GM18867 (cell line): ENCODE measurements at regions not wholly inside any gene's neighbourhood (a gene's known extent, or its start where the extent isn't known, plus 50 kb on each side); places are given as distances from the start of the nearest gene placed in this dataset.

ENCODE experiments used
- ATAC-seq: cut with Tn5 transposase; IDR thresholded peaks from one replicate; pipeline ENCODE4 v1.9.1; 2021; ENCODE audit warnings: mild to moderate bottlenecking, moderate library complexity; ENCODE audit not compliant: unreplicated experiment

- ATAC-seq: no peak
Measured at GRCh38 chr2:118525346-118525745, 322.1 kb downstream of the EN1 start.

- ATAC-seq: no peak
Measured at GRCh38 chr2:118524911-118525310, 322.5 kb downstream of the EN1 start.

- ATAC-seq: peak; percentile 34
Measured at GRCh38 chr2:118523761-118524160, 323.7 kb downstream of the EN1 start.

DNA sequence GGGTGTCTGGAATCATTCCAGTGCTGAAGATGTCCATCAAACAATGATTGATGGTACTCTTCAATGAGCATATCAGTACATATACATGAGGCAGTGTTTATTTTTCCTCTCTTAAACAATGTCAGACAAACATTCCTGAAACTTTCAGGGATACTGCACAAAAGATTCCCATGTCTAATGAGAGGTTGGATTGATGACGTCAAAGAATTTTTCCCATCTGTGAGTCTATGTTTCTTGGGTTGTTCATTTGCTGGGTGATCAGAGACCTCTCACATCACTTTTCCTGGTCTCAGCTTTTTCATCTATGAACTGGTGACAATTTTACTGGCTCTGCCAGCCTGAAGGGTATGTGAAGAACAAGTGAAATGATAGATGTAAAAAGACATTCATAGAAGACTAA, 325.5 kb downstream of the EN1 start:
- ATAC-seq: no peak

GRCh38 chr2:118521272-118521671, 326.2 kb downstream of the EN1 start:
- no peak for ATAC-seq

DNA sequence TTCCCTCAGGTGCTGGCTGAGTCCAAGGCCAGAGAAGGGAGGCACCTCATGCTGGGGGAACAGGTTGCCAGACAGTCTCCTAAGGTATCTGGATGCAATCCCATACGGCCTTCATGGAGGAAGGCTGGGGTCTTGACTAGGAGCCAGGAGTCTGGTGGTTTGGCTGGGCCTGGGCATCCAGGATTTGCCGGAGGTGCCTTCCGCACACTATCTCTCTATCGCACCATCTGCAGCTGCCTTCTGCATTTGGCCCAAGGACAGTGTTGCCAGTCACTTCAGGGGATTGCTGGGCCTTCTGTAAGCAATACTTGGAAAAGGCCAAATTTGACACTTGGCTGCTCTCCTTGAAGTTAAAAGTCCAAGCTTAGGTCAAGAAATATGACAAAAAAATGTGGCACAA, 327.2 kb downstream of the EN1 start:
- no peak for ATAC-seq

- ATAC-seq: no peak
Measured at GRCh38 chr2:118519511-118519910, 327.9 kb downstream of the EN1 start.

DNA sequence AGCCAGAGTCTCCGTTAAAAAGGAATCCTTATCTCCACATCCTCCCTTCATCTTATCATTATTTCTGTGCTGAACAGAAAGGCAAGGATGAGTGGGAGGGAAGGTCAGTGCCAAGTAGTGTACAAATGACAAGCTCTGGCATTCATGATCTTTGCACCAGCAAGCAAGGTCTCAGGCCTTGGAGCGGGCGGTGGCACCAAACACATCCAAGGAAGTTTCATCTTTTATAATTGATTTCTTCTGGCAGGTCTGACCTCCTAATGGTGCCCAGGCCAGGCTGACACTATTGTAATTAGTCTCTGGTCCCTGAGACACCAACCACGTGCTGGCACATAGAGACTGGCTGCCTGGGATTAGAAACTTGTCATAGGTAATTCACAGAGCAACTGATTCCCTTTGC, 336.6 kb downstream of the EN1 start:
- no peak for ATAC-seq

GRCh38 chr2:118509319-118510004, 338.0 kb downstream of the EN1 start:
- ATAC-seq: no peak

DNA sequence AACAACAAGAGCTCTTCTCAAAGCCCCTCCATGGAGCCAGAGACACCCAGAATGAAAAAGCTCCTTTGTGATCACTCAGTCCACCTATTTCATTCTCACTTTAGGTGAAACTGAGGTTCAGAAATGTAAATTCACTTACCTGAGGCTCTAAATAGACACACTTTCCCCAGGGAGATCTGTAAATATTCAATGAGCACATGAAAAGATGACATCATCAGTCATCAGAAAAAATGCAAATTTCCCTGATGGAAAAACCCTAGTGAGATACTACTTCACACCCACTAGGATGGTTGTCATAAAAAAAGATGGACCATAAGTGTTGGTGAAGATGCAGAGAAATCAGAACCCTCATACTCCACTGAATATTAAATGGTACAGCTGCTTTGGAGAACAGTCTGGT, 339.2 kb downstream of the EN1 start:
- no peak for ATAC-seq

DNA sequence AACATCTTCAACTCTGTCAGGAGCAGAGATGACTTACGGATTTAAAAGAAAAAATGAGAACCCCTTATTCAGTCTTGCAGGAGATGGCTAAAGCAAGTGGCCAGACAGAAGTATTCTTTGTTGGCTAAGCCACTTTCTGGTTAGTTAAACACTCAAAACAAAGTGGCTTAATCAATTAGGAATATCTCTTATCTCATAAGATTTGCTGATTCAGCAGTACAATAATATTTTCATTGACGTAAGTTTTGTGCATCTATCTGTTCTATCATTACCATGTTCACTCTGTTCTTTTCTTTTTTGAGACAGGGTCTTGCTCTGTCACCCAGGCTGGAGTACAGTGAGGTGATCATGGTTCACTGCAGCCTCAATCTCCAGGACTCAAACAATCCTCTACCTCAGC, 342.0 kb downstream of the EN1 start:
- ATAC-seq: no peak

- ATAC-seq: no peak
Measured at GRCh38 chr2:118502106-118502505, 345.3 kb downstream of the EN1 start.

DNA sequence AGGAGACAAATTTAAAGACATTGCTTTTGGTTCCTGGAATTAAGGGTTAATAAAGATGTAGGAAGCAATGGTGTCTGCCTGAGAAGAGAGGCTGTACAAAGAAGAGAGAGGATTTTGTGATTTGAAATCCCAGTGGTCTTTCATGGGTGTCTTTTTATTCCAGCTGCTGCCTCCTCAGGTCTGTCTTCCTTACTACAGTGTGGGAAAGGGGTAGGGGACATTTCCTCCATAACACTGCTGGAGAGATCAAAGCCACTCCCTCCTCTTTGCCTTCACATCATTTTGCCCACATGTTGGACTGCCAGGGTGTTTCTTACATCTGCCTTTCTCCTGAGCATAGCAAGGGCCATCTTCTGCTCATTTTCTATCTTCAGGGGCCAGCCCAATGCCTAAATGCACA, 348.5 kb downstream of the EN1 start:
- no peak for ATAC-seq

GRCh38 chr2:118496870-118497611, 350.4 kb downstream of the EN1 start:
- ATAC-seq: no peak

DNA sequence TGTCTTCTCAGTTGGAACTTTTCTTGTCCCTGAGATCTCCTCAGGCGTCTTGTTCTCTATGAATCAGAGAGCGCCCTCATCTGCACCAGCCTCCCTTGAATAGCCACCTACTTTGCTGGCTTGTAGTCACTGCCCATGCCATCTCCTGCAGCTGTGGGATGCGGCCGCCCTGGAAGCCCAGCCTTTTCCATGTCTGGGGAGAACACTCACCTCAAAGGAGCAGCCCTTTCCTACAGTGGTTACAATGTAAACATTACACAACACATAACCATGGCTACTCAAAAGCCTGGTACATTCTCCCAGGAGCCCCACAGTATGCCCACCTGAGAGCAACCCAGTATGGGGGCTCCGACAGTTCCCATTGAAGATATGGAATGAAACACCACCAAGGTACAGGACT, 351.0 kb downstream of the EN1 start:
- no peak for ATAC-seq

GRCh38 chr2:118495290-118495689, 352.2 kb downstream of the EN1 start:
- no peak for ATAC-seq

- no peak for ATAC-seq
Measured at GRCh38 chr2:118493213-118493612, 354.2 kb downstream of the EN1 start.

GRCh38 chr2:118492335-118492734, 355.1 kb downstream of the EN1 start:
- ATAC-seq: no peak

DNA sequence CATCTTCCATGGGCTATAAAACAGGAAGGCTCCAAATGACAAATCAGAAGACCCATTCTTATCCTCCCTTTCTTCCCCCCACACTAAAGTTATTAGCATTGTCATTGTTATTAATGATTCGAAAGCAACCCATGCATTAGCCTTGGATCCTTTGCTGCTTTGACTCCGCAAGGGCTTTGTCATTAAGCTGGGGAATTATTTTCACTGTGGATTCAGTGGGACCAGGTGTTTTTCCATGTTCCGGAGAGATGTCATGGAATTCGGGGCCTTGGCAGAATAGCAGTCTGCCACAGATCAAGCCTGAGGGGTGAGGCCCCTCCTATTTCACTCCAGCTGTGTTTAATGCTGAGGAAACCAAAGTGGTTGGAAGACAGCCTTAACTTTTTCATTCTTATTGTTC, 357.1 kb downstream of the EN1 start:
- no peak for ATAC-seq

GRCh38 chr2:118489712-118490299, 357.6 kb downstream of the EN1 start:
- ATAC-seq: no peak

GRCh38 chr2:118481299-118481698, 366.1 kb downstream of the EN1 start:
- no peak for ATAC-seq

- no peak for ATAC-seq
Measured at GRCh38 chr2:118479020-118479419, 368.4 kb downstream of the EN1 start.
